ENCODE measurements at regions not wholly inside any gene's neighbourhood (a gene's known extent, or its start where the extent isn't known, plus 50 kb on each side); places are given as distances from the start of the nearest gene placed in this dataset.

- Histone ChIP-seq H3K27me3 (ENCODE audit: control insufficient read depth in 2 of 2, insufficient read depth in 2 of 2, low read length in 2 of 2) (no peaks in the 10 kb centered on the region), H3K36me3 (ENCODE audit: control insufficient read depth in 2 of 3, insufficient read depth in 3 of 3, low read length in 3 of 3) (no peaks in the 10 kb centered on the region), H3K4me3 (ENCODE audit: low read length) (no peak overlapping the region), H3K4me1 (ENCODE audit: control insufficient read depth in 2 of 2, insufficient read depth in 2 of 2, low read length in 2 of 2) (no peaks in the 10 kb centered on the region), H3K9me3 (ENCODE audit: control insufficient read depth in 2 of 3, low read length in 3 of 3) (no peaks in the 10 kb centered on the region), H3K27ac (ENCODE audit: low read depth, low read length) (no peak overlapping the region)
- Mint-ChIP-seq H3K4me1 (no peaks in the 10 kb centered on the region), H3K36me3 (no peaks in the 10 kb centered on the region), H3K4me3 (no peak overlapping the region), H3K27ac (no peak overlapping the region), H3K9me3 (peaks cover 0 to 10% (median 1%) of the 10 kb centered on the region in 11 donors), H3K27me3 (peaks cover 0 to 6% (median 0%) of the 10 kb centered on the region in 5 donors)
- intact Hi-C loops (cut with micrococcal nuclease), result no loop called here
- CTCF ChIA-PET, result no interaction called here
- POLR2A ChIA-PET, result no interaction called here
- DNase-seq (no peak), ATAC-seq (no peak)
These were observed 516.2 kb downstream of the HAPSTR1 start for GRCh38 chr16:9607515-9608230.

DNA sequence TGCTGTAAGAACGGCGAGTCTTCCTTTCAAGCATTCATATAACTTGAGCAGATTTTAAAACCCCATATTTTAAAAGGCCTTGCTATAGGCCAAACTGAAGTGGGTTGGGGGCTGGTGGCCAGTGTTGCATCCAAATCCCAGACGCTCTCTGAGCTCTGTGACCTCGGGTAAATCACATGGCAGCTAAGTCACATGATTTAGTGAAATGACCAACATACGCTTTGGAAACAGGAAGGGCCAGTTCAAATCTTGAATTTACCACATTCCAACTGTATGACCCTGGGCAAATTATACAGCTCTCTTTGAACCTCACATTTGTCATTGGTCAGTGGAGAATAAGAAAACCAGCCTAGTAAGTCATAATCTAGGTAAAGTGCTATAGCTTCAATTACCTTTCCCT, 519.3 kb downstream of the HAPSTR1 start:
- Histone ChIP-seq H3K27me3 (ENCODE audit: control insufficient read depth in 2 of 2, insufficient read depth in 2 of 2, low read length in 2 of 2) (no peaks in the 10 kb centered on the region), H3K9me3 (ENCODE audit: control insufficient read depth in 2 of 3, low read length in 3 of 3) (no peaks in the 10 kb centered on the region), H3K36me3 (ENCODE audit: control insufficient read depth in 2 of 3, insufficient read depth in 3 of 3, low read length in 3 of 3) (no peaks in the 10 kb centered on the region), H3K27ac (ENCODE audit: low read depth, low read length) (no peak overlapping the region), H3K4me3 (ENCODE audit: low read length) (no peak overlapping the region), H3K4me1 (ENCODE audit: control insufficient read depth in 2 of 2, insufficient read depth in 2 of 2, low read length in 2 of 2) (no peaks in the 10 kb centered on the region)
- ATAC-seq, result no peak
- POLR2A ChIA-PET, result no interaction called here
- Mint-ChIP-seq H3K27me3 (peaks cover 0 to 4% (median 0%) of the 10 kb centered on the region in 5 donors), H3K36me3 (no peaks in the 10 kb centered on the region), H3K9me3 (peaks cover 0 to 10% (median 0%) of the 10 kb centered on the region in 11 donors), H3K27ac (no peak overlapping the region), H3K4me1 (no peaks in the 10 kb centered on the region), H3K4me3 (no peak overlapping the region)
- DNase-seq, result no peak
- CTCF ChIA-PET, result no interaction called here
- intact Hi-C loops (cut with micrococcal nuclease), result no loop called here

DNA sequence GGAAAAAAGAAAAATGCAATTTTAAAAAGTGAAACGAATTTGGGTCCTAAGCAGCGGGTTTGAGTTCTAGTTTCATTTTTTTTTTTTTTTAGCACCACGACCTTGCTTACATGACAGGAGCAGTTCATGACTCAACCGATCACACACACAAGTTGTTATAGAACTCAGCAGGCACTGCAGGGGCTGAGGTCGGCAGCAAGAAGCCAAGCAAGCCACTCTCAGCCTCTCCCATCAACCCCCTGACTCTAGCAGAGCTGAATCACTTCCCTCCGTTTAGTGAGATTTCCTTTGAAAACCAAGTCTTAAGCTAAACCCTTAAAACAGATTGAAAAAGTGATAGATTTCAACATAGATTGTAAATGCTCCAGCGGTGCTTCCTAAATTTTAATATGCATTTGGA, 520.8 kb downstream of the HAPSTR1 start:
- Histone ChIP-seq H3K27me3 (ENCODE audit: control insufficient read depth in 2 of 2, insufficient read depth in 2 of 2, low read length in 2 of 2) (no peaks in the 10 kb centered on the region), H3K27ac (ENCODE audit: low read depth, low read length) (no peak overlapping the region), H3K36me3 (ENCODE audit: control insufficient read depth in 2 of 3, insufficient read depth in 3 of 3, low read length in 3 of 3) (no peaks in the 10 kb centered on the region), H3K4me1 (ENCODE audit: control insufficient read depth in 2 of 2, insufficient read depth in 2 of 2, low read length in 2 of 2) (no peaks in the 10 kb centered on the region), H3K9me3 (ENCODE audit: control insufficient read depth in 2 of 3, low read length in 3 of 3) (no peaks in the 10 kb centered on the region), H3K4me3 (ENCODE audit: low read length) (no peak overlapping the region)
- CTCF ChIA-PET, result no interaction called here
- Mint-ChIP-seq H3K36me3 (no peaks in the 10 kb centered on the region), H3K4me1 (no peaks in the 10 kb centered on the region), H3K9me3 (peaks cover 0 to 10% (median 0%) of the 10 kb centered on the region in 11 donors), H3K27ac (no peak overlapping the region), H3K27me3 (peaks cover 0 to 9% (median 4%) of the 10 kb centered on the region in 5 donors), H3K4me3 (no peak overlapping the region)
- ATAC-seq (no peak), DNase-seq (no peak)
- POLR2A ChIA-PET, result no interaction called here
- intact Hi-C loops (cut with micrococcal nuclease), result no loop called here

GRCh38 chr16:9614389-9614788, 522.9 kb downstream of the HAPSTR1 start:
- H3K27me3 Mint-ChIP-seq, result peaks cover 0 to 9% (median 8%) of the 10 kb centered on the region in 5 donors
- ChIA-PET POLR2A (no interaction called here), CTCF (no interaction called here)
- no peaks in the 10 kb centered on the region for H3K27me3 ChIP-seq (ENCODE audit: control insufficient read depth in 2 of 2, insufficient read depth in 2 of 2, low read length in 2 of 2)
- H3K4me3 ChIP-seq (ENCODE audit: low read length), result no peak overlapping the region
- DNase-seq, result no peak
- no peak overlapping the region for H3K27ac Mint-ChIP-seq
- H3K36me3 Mint-ChIP-seq, result peaks cover 0 to 4% (median 0%) of the 10 kb centered on the region in 5 donors
- no peaks in the 10 kb centered on the region for H3K4me1 Mint-ChIP-seq
- H3K9me3 ChIP-seq (ENCODE audit: control insufficient read depth in 2 of 3, low read length in 3 of 3), result no peaks in the 10 kb centered on the region
- H3K36me3 ChIP-seq (ENCODE audit: control insufficient read depth in 2 of 3, insufficient read depth in 3 of 3, low read length in 3 of 3), result no peaks in the 10 kb centered on the region
- H3K4me3 Mint-ChIP-seq, result no peak overlapping the region
- peaks cover 0 to 15% (median 5%) of the 10 kb centered on the region in 11 donors for H3K9me3 Mint-ChIP-seq
- H3K4me1 ChIP-seq (ENCODE audit: control insufficient read depth in 2 of 2, insufficient read depth in 2 of 2, low read length in 2 of 2), result no peaks in the 10 kb centered on the region
- H3K27ac ChIP-seq (ENCODE audit: low read depth, low read length), result no peak overlapping the region
- no peak for ATAC-seq
- intact Hi-C loops (cut with micrococcal nuclease), result no loop called here

DNA sequence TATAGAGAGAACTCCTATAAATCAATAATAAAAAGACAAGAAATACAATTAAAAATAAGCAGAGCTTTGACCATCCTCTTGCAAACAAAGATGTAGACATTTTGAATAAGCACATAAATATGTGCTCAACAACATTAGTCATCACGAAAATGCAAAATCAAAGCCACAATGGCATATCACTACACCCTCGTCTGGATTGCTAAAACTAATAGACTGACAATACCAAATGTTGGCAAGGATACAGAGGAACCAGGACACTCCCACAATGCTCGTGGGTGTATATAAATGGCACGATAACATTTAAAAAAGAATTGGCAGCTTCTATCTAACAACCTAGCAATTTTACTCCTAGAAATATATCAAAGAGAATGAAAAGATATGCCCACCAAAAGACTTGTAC, 530.8 kb downstream of the HAPSTR1 start:
- ATAC-seq, result no peak
- DNase-seq, result no peak
- no peaks in the 10 kb centered on the region for H3K9me3 ChIP-seq (ENCODE audit: control insufficient read depth in 2 of 3, low read length in 3 of 3)
- POLR2A ChIA-PET, result no interaction called here
- H3K4me3 ChIP-seq (ENCODE audit: low read length), result no peak overlapping the region
- H3K27me3 ChIP-seq (ENCODE audit: control insufficient read depth in 2 of 2, insufficient read depth in 2 of 2, low read length in 2 of 2), result no peaks in the 10 kb centered on the region
- Mint-ChIP-seq H3K9me3 (peaks cover 0 to 27% (median 7%) of the 10 kb centered on the region in 11 donors), H3K27me3 (peaks cover 0 to 14% (median 0%) of the 10 kb centered on the region in 5 donors), H3K27ac (no peak overlapping the region), H3K4me1 (no peaks in the 10 kb centered on the region), H3K36me3 (peaks cover 0 to 4% (median 0%) of the 10 kb centered on the region in 5 donors), H3K4me3 (no peak overlapping the region)
- no peaks in the 10 kb centered on the region for H3K36me3 ChIP-seq (ENCODE audit: control insufficient read depth in 2 of 3, insufficient read depth in 3 of 3, low read length in 3 of 3)
- intact Hi-C loops (cut with micrococcal nuclease), result no loop called here
- H3K4me1 ChIP-seq (ENCODE audit: control insufficient read depth in 2 of 2, insufficient read depth in 2 of 2, low read length in 2 of 2), result no peaks in the 10 kb centered on the region
- H3K27ac ChIP-seq (ENCODE audit: low read depth, low read length), result no peak overlapping the region
- CTCF ChIA-PET, result no interaction called here

DNA sequence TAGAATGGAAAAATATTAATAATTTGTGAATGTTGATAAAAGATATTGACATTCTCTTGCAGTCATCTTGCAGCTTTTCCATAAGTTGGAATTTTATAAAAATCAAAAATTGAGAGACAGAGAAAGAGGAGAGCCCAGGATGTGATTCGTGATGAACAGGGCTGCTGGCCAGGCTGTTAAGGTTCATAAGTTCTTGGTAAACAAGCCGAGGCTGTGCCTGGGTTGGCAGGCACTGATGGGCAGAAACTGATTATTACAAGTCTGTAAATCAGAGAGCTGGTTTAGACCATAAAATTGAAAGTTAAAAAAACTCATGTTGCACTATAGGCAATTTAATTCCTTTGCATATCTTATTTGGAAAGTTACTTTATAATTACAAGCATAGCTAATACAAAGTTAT, 533.7 kb downstream of the HAPSTR1 start:
- H3K9me3 ChIP-seq (ENCODE audit: control insufficient read depth in 2 of 3, low read length in 3 of 3), result no peaks in the 10 kb centered on the region
- no peak overlapping the region for H3K4me3 ChIP-seq (ENCODE audit: low read length)
- Mint-ChIP-seq H3K36me3 (no peaks in the 10 kb centered on the region), H3K27me3 (peaks cover 0 to 5% (median 0%) of the 10 kb centered on the region in 5 donors), H3K9me3 (peaks cover 0 to 11% (median 0%) of the 10 kb centered on the region in 11 donors), H3K4me1 (no peaks in the 10 kb centered on the region), H3K4me3 (no peak overlapping the region), H3K27ac (no peak overlapping the region)
- no peak for DNase-seq
- ChIA-PET CTCF (no interaction called here), POLR2A (no interaction called here)
- intact Hi-C loops (cut with micrococcal nuclease), result no loop called here
- H3K27ac ChIP-seq (ENCODE audit: low read depth, low read length), result no peak overlapping the region
- no peaks in the 10 kb centered on the region for H3K4me1 ChIP-seq (ENCODE audit: control insufficient read depth in 2 of 2, insufficient read depth in 2 of 2, low read length in 2 of 2)
- no peak for ATAC-seq
- no peaks in the 10 kb centered on the region for H3K36me3 ChIP-seq (ENCODE audit: control insufficient read depth in 2 of 3, insufficient read depth in 3 of 3, low read length in 3 of 3)
- no peaks in the 10 kb centered on the region for H3K27me3 ChIP-seq (ENCODE audit: control insufficient read depth in 2 of 2, insufficient read depth in 2 of 2, low read length in 2 of 2)

DNA sequence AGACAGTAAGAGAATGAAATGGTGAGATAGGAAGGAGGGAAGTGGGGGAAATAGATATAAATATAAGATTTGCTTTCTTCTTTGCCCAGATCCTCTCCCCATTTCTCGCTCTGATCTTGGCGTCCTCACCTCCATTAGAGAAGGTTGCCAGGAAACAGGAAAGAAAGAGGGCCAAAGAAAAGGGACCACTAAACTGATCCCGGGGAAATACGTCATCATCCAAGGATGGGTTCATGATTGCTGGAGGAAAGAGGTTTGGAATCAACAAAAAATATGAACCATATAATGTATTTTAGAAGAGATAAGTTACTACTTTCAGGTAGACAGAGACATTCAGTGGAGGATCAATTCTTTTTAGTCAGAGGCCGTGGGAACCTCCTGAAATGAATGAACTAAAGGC, 536.0 kb downstream of the HAPSTR1 start:
- Mint-ChIP-seq H3K4me3 (no peak overlapping the region), H3K4me1 (no peaks in the 10 kb centered on the region), H3K9me3 (peaks cover 0 to 19% (median 1%) of the 10 kb centered on the region in 11 donors), H3K27me3 (no peaks in the 10 kb centered on the region), H3K27ac (no peak overlapping the region), H3K36me3 (no peaks in the 10 kb centered on the region)
- Histone ChIP-seq H3K36me3 (ENCODE audit: control insufficient read depth in 2 of 3, insufficient read depth in 3 of 3, low read length in 3 of 3) (no peaks in the 10 kb centered on the region), H3K27me3 (ENCODE audit: control insufficient read depth in 2 of 2, insufficient read depth in 2 of 2, low read length in 2 of 2) (no peaks in the 10 kb centered on the region), H3K27ac (ENCODE audit: low read depth, low read length) (no peak overlapping the region), H3K4me3 (ENCODE audit: low read length) (no peak overlapping the region), H3K4me1 (ENCODE audit: control insufficient read depth in 2 of 2, insufficient read depth in 2 of 2, low read length in 2 of 2) (no peaks in the 10 kb centered on the region), H3K9me3 (ENCODE audit: control insufficient read depth in 2 of 3, low read length in 3 of 3) (no peaks in the 10 kb centered on the region)
- intact Hi-C loops (cut with micrococcal nuclease), result no loop called here
- ChIA-PET POLR2A (no interaction called here), CTCF (no interaction called here)
- DNase-seq, result no peak
- no peak for ATAC-seq
